ENCODE measurements at regions not wholly inside any gene's neighbourhood (a gene's known extent, or its start where the extent isn't known, plus 50 kb on each side); places are given as distances from the start of the nearest gene placed in this dataset.
"Not testable (repeated sequence)": the region's sequence is repeated elsewhere in the genome, so short reads cannot be mapped to it uniquely, and the experiment has no call there.

- no peak for TF ChIP-seq ZNF274 (IDR thresholded peaks at IDR 0.05; ENCODE audit: low read depth, low read length)
- H3K4me3 ChIP-seq (ENCODE audit: low read length), result no peak overlapping the region
Observed at GRCh38 chr6:15819226-15819625, 156.4 kb upstream of the DTNBP1 start.

- no peak for TF ChIP-seq ZNF274 (IDR thresholded peaks at IDR 0.05; ENCODE audit: low read depth, low read length)
- H3K4me3 ChIP-seq (ENCODE audit: low read length), result no peak overlapping the region
Observed at GRCh38 chr6:15818491-15818890, 155.7 kb upstream of the DTNBP1 start.

- no peak overlapping the region for H3K4me3 ChIP-seq (ENCODE audit: low read length)
- no peak for TF ChIP-seq ZNF274 (IDR thresholded peaks at IDR 0.05; ENCODE audit: low read depth, low read length)
Observed at GRCh38 chr6:15818044-15818443, 155.2 kb upstream of the DTNBP1 start.

GRCh38 chr6:15817100-15817499, 154.3 kb upstream of the DTNBP1 start:
- TF ChIP-seq ZNF274 (IDR thresholded peaks at IDR 0.05; ENCODE audit: low read depth, low read length), result no peak
- H3K4me3 ChIP-seq (ENCODE audit: low read length), result no peak overlapping the region

- H3K4me3 ChIP-seq (ENCODE audit: low read length), result no peak overlapping the region
- no peak for TF ChIP-seq ZNF274 (IDR thresholded peaks at IDR 0.05; ENCODE audit: low read depth, low read length)
Observed at GRCh38 chr6:15816661-15817060, 153.8 kb upstream of the DTNBP1 start.

GRCh38 chr6:15813698-15814097, 150.9 kb upstream of the DTNBP1 start:
- H3K4me3 ChIP-seq (ENCODE audit: low read length), result not testable (repeated sequence)

GRCh38 chr6:15811107-15811506, 148.3 kb upstream of the DTNBP1 start:
- TF ChIP-seq ZNF274 (IDR thresholded peaks at IDR 0.05; ENCODE audit: low read depth, low read length), result no peak
- no peak overlapping the region for H3K4me3 ChIP-seq (ENCODE audit: low read length)

GRCh38 chr6:15810618-15811017, 147.8 kb upstream of the DTNBP1 start:
- H3K4me3 ChIP-seq (ENCODE audit: low read length), result no peak overlapping the region
- TF ChIP-seq ZNF274 (IDR thresholded peaks at IDR 0.05; ENCODE audit: low read depth, low read length), result no peak

- H3K4me3 ChIP-seq (ENCODE audit: low read length), result no peak overlapping the region
- no peak for TF ChIP-seq ZNF274 (IDR thresholded peaks at IDR 0.05; ENCODE audit: low read depth, low read length)
Observed at GRCh38 chr6:15809367-15809766, 146.5 kb upstream of the DTNBP1 start.

GRCh38 chr6:15804164-15805154, 141.6 kb upstream of the DTNBP1 start:
- TF ChIP-seq ZNF274 (IDR thresholded peaks at IDR 0.05; ENCODE audit: low read depth, low read length), result no peak
- no peak overlapping the region for H3K4me3 ChIP-seq (ENCODE audit: low read length)

GRCh38 chr6:15802466-15802865, 139.6 kb upstream of the DTNBP1 start:
- no peak for TF ChIP-seq ZNF274 (IDR thresholded peaks at IDR 0.05; ENCODE audit: low read depth, low read length)
- no peak overlapping the region for H3K4me3 ChIP-seq (ENCODE audit: low read length)

- no peak overlapping the region for H3K4me3 ChIP-seq (ENCODE audit: low read length)
- TF ChIP-seq ZNF274 (IDR thresholded peaks at IDR 0.05; ENCODE audit: low read depth, low read length), result no peak
Observed at GRCh38 chr6:15801912-15802311, 139.1 kb upstream of the DTNBP1 start.

GRCh38 chr6:15800841-15801617, 138.2 kb upstream of the DTNBP1 start:
- H3K4me3 ChIP-seq (ENCODE audit: low read length), result no peak overlapping the region
- no peak for TF ChIP-seq ZNF274 (IDR thresholded peaks at IDR 0.05; ENCODE audit: low read depth, low read length)

GRCh38 chr6:15798533-15799255, 135.9 kb upstream of the DTNBP1 start:
- H3K4me3 ChIP-seq (ENCODE audit: low read length), result no peak overlapping the region
- no peak for TF ChIP-seq ZNF274 (IDR thresholded peaks at IDR 0.05; ENCODE audit: low read depth, low read length)

All from GM08714 (cell line).